GM13976 (cell line): ENCODE measurements at regions not wholly inside any gene's neighbourhood (a gene's known extent, or its start where the extent isn't known, plus 50 kb on each side); places are given as distances from the start of the nearest gene placed in this dataset.

Experiments
- DNase-seq: peaks from one replicate; pipeline ENCODE4 v3.0.0; 2012; ENCODE audit warnings: low spot score
- in situ Hi-C: fragments of 300-500 bp; cut with MboI; formaldehyde crosslinking; loops from one replicate; pipeline ENCODE4 v1.12.0; 2022; ENCODE audit warnings: low sequenced_read_pairs, mixed read lengths, inconsistent platforms; ENCODE audit not compliant: unreplicated experiment
- TF ChIP-seq, protein P1 (sequence below): IDR thresholded peaks from 2 replicates; pipeline ENCODE4 v1.5.1; 2012; ENCODE audit warnings: borderline replicate concordance, mild to moderate bottlenecking; ENCODE audit not compliant: insufficient read depth; ENCODE audit errors: extremely low read depth, missing control alignments, control extremely low read depth

DNA sequence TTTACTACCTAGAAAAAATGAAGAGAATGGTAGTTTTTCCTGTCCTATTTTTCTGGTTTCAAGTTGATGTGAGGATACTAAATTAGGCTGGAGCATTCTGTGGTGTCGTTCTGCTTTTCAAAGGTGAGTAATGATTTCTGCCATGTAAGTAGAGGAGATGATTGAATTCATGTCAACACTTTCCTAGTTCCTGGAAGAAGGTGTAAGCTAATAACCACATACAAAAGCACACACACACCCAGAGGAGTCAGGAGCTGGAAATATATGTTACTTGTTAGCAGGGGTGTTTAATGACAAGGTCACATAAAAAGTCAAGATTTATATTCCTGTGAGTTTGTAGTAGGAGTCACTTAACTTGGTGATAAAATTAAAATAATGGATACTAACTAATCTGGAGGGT lies 172.1 kb downstream of the TMX3 start:
- TF ChIP-seq, protein P1, sequence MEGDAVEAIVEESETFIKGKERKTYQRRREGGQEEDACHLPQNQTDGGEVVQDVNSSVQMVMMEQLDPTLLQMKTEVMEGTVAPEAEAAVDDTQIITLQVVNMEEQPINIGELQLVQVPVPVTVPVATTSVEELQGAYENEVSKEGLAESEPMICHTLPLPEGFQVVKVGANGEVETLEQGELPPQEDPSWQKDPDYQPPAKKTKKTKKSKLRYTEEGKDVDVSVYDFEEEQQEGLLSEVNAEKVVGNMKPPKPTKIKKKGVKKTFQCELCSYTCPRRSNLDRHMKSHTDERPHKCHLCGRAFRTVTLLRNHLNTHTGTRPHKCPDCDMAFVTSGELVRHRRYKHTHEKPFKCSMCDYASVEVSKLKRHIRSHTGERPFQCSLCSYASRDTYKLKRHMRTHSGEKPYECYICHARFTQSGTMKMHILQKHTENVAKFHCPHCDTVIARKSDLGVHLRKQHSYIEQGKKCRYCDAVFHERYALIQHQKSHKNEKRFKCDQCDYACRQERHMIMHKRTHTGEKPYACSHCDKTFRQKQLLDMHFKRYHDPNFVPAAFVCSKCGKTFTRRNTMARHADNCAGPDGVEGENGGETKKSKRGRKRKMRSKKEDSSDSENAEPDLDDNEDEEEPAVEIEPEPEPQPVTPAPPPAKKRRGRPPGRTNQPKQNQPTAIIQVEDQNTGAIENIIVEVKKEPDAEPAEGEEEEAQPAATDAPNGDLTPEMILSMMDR, result no peak
- DNase-seq, result no peak
- in situ Hi-C loops, result no loop called here

DNA sequence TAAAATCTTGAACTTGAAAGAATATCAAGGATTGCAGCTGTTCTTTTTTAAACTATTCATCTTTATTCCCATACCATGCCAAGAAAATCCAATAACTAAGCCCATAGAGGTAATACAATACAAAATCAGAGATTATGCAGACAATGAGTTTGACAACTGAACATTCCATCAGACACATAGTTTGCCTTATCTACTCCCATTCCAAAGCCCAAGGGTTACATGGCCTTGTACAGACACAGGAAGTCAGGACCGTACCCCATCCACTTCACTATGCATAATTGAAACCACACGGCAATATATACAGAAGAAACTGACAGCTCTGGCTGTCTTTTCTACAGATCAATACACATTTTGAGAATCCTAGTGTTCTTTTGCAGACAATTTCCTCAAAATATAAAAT lies 181.3 kb downstream of the TMX3 start:
- TF ChIP-seq, protein P1, result no peak
- in situ Hi-C loops, result no loop called here
- no peak for DNase-seq

DNA sequence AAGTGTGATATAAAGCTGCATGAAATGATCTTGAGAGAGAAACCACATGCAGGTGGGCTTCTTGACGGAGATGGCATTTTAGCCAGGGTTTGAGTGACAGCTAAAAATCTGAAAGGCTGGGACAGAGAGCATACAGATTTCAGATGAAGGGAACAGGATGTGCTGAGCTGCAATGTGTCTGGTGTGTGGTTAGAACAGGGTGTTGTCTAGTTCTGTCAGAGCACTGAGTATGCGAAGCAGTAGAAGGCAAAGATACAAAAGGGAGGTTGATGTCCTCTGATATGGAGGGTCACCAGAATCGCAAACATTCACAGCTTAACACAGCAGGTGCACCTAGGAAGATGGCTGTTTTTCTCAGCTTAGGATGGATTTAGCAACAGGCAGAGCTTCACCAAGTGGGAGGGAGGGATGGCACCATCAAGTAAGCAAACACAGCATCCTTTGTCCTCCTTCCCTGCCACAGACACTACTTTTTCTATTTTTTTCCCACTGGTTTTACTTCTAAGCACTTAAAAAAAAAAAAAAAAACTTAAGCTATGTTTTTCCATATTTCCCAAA lies 182.5 kb downstream of the TMX3 start:
- TF ChIP-seq, protein P1, result no peak
- in situ Hi-C loops, result no loop called here
- no peak for DNase-seq

DNA sequence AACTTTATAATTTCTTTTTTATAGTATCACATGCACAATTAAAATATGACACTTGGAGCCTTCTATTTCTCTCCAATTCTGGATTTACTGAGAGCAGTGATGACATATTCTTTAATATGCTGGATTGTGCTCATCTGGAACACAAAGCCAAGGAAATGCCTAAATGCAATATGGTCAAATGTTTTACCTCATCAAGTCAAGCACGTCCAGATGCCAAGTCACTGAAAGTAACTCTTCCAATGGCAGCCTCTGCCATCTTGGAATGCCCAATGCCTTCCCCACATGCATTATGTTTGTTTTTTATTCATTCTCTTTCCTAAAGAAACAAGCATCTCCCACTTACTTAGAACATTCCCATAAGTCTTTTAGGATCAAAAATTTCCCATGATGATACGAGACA lies 189.8 kb downstream of the TMX3 start:
- TF ChIP-seq, protein P1, result no peak
- no peak for DNase-seq
- in situ Hi-C loops, result no loop called here

DNA sequence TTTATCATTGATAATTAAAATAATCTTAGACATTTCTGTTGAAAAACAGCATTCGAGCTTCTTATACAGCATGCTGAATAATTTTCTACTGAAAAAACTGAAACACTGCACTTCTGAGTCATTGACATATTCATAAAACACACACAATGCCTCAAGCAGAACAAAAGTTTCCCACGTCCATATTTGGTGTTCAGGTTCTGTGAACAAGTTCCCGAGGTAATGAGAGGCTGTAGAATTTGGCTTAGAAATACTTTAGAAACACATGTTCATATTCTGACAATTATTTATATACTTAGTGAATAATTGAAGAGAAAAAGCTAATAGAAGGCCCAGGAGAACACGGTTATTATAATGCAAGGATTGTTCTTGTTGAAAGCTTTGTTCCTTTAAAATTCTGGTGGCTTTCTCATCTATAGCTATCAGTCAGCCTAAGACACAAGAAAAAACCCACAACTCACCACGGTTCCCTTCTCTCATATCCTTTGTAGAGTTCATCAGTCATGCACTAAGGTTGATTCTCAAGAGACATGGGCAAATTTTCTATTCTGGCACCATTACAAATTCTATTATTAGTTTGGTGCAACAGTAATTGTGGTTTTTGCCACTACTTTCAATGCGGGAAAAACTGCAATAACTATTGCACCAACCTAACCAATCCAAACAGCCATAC lies 194.4 kb downstream of the TMX3 start:
- in situ Hi-C loops, result no loop called here
- TF ChIP-seq, protein P1, result no peak

DNA sequence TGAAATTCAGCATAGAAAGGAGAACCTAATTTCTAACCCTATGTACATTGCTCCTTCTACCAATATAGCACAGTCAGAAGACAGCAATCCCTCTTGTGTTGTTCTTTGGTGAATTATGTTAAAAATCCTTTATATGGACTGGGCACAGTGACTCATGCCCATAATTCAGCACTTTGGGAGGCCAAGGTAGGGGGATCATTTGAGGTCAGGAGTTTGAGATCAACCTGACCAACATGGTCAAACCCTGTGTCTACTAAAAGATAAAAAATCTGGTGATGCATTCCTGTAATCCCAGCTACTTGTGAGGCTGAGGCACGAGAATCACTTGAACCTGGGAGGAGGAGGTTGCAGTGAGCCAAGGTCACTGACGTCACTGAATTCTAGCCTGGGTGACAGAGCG lies 195.6 kb downstream of the TMX3 start:
- in situ Hi-C loops, result no loop called here

More for the DNA sequence above, 194.4 kb downstream of the TMX3 start:
- DNase-seq, result no peak

More for the DNA sequence above, 195.6 kb downstream of the TMX3 start:
- TF ChIP-seq, protein P1, result no peak
- no peak for DNase-seq
